AG04450 (cell line): ENCODE measurements at regions not wholly inside any gene's neighbourhood (a gene's known extent, or its start where the extent isn't known, plus 50 kb on each side); places are given as distances from the start of the nearest gene placed in this dataset.
"Not testable (repeated sequence)": the region's sequence is repeated elsewhere in the genome, so short reads cannot be mapped to it uniquely, and the experiment has no call there.

ENCODE experiments used
- CTCF ChIA-PET: fragments of 300-600, 350-600 bp; formaldehyde crosslinking; extraction: SDS; loops from one replicate; lab custom pipeline; 2022; ENCODE audit warnings: antibody characterized with exemption, inconsistent platforms; lab: Charles Lee
- POLR2A ChIA-PET: fragments of 350-600 bp; formaldehyde crosslinking; extraction: SDS; loops from one replicate; lab custom pipeline; 2021; ENCODE audit warnings: antibody characterized with exemption, inconsistent platforms; lab: Yijun Ruan, JAX
- DNase-seq: peaks from one replicate; pipeline ENCODE4 v3.0.0-alpha.2; 2011; ENCODE audit warnings: low read depth, low spot score
- H3K27ac ChIP-seq: one replicate; pipeline ENCODE4 v1.5.1; 2012; ENCODE audit warnings: low read depth, low read length, control low read depth
- H3K27me3 ChIP-seq: one replicate; pipeline ENCODE4 v1.6.0; 2012; ENCODE audit warnings: low read length; ENCODE audit not compliant: control insufficient read depth, insufficient read depth
- H3K4me3 ChIP-seq: 2 replicates; pipeline ENCODE4 v1.5.1; 2011; ENCODE audit warnings: mild to moderate bottlenecking, low read depth, low read length, control low read depth
- H3K9me3 ChIP-seq: 2 replicates; pipeline ENCODE4 v1.5.1; 2012; ENCODE audit warnings: low read length; ENCODE audit not compliant: control insufficient read depth, insufficient read depth
- CTCF ChIP-seq: IDR thresholded peaks from 2 replicates; pipeline ENCODE4 v1.5.1; 2011; ENCODE audit warnings: low read depth, low read length, control low read depth, inconsistent platforms

DNA sequence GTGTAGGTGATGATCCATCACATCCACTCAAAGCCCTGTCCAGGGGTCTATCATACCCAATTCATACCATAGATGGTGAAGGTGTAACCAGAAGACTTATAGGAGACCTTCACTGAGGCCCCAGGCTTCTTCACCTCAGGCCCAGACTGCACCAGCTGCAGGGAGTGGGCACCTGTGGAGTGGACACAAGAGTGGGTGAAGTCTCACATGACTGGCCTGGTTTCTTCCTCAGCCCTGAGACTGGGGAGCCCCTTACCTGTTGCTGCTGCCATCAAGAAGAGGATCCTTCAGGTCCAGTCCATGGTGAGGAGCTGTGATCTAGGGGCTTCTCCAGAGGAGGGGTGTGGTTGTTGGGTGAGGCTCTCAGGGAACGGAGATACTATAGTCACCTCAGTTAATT, 851.0 kb downstream of the TMEM121 start:
- no peaks in the 10 kb centered on the region for H3K27me3 ChIP-seq
- POLR2A ChIA-PET, result no interaction called here

GRCh38 chr14:106378191-106378590, 851.8 kb downstream of the TMEM121 start:
- Histone ChIP-seq H3K9me3 (peaks cover 29% of the 10 kb centered on the region), H3K27me3 (no peaks in the 10 kb centered on the region), H3K27ac (no peak overlapping the region), H3K4me3 (no peak overlapping the region)
- no peak for DNase-seq
- CTCF ChIA-PET, result no interaction called here
- TF ChIP-seq CTCF, result no peak
- POLR2A ChIA-PET, result no interaction called here

More for the DNA sequence above, 851.0 kb downstream of the TMEM121 start:
- CTCF ChIA-PET, result no interaction called here
- Histone ChIP-seq H3K4me3 (no peak overlapping the region), H3K9me3 (peaks cover 33% of the 10 kb centered on the region), H3K27ac (no peak overlapping the region)
- no peak for TF ChIP-seq CTCF
- no peak for DNase-seq

GRCh38 chr14:106380740-106381139, 854.4 kb downstream of the TMEM121 start:
- Histone ChIP-seq H3K9me3 (peaks cover 16% of the 10 kb centered on the region), H3K27ac (no peak overlapping the region), H3K4me3 (no peak overlapping the region), H3K27me3 (no peaks in the 10 kb centered on the region)
- no peak for TF ChIP-seq CTCF
- no peak for DNase-seq
- POLR2A ChIA-PET, result no interaction called here
- CTCF ChIA-PET, result no interaction called here

- H3K27me3 ChIP-seq, DNase-seq, H3K4me3 ChIP-seq, POLR2A ChIA-PET, H3K27ac ChIP-seq, CTCF ChIA-PET: not testable (repeated sequence)
- peaks cover 38% of the 10 kb centered on the region for H3K9me3 ChIP-seq
These were observed 862.8 kb downstream of the TMEM121 start for GRCh38 chr14:106389186-106389585.

GRCh38 chr14:106390401-106390800, 864.0 kb downstream of the TMEM121 start:
- Histone ChIP-seq H3K9me3 (peaks cover 38% of the 10 kb centered on the region), H3K4me3 (no peak overlapping the region), H3K27ac (no peak overlapping the region), H3K27me3 (no peaks in the 10 kb centered on the region)
- ChIA-PET POLR2A (no interaction called here), CTCF (no interaction called here)
- no peak for DNase-seq
- TF ChIP-seq CTCF, result no peak

- H3K27ac ChIP-seq, result no peak overlapping the region
- no peak for DNase-seq
- no peak for TF ChIP-seq CTCF
- CTCF ChIA-PET, result no interaction called here
- peaks cover 43% of the 10 kb centered on the region for H3K9me3 ChIP-seq
- no peaks in the 10 kb centered on the region for H3K27me3 ChIP-seq
- H3K4me3 ChIP-seq, result no peak overlapping the region
- POLR2A ChIA-PET, result no interaction called here
These were observed 864.6 kb downstream of the TMEM121 start for GRCh38 chr14:106390947-106391346.
